ENCODE measurements at regions not wholly inside any gene's neighbourhood (a gene's known extent, or its start where the extent isn't known, plus 50 kb on each side); places are given as distances from the start of the nearest gene placed in this dataset.
A peak's percentile ranks its signal among the peaks of the same experiment; 100 is the strongest.

DNA sequence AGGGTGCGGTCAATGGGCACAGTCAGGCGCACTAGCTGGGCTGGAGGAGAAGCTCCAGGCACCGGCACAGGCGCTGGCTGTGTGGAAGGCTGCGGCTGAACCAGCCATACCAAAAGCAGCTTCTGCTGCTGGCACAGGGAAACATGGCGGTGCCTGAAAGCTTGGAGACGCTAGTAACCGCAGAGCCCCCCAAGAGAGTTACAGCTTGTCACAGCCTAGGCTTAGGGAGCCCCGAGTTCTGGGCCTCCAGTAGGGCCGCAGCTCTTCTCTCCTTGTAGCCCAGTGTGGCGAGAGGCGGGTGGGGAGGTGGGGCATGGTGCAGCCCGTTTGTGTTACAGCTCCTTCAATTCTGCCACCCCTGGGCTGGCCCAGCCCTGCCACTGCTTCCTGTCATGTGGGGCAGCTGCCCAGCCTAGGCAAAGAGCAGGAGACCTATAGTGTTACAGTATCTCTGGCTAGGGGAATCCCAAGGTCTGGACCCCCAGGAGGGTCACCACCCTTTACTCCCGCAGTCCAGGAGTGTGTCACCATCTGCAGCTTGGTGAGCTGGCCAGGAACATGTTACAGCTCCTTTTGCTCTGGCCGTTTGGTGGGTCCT, 58.6 kb upstream of the MANEA start:
- no peaks in the 10 kb centered on the region for H3K4me1 Mint-ChIP-seq
- Histone ChIP-seq H4K20me1 (ENCODE audit: insufficient read depth, low read length) (no peaks in the 10 kb centered on the region), H3K27ac (ENCODE audit: low read depth in 1 of 2, low read length in 2 of 2) (no peak overlapping the region), H3K4me1 (ENCODE audit: control insufficient read depth in 1 of 2, insufficient read depth in 2 of 2, low read length in 2 of 2) (no peaks in the 10 kb centered on the region), H3K4me3 (replicated peaks in 1 of 3; ENCODE audit: low read depth in 2 of 3, low read length in 3 of 3) (no peak overlapping the region), H3K4me2 (replicated peaks; ENCODE audit: extremely low read depth, low read length, poor library complexity, severe bottlenecking) (no peak overlapping the region), H3K9ac (ENCODE audit: insufficient read depth, low read length, poor library complexity, severe bottlenecking) (no peak overlapping the region), H3K36me3 (replicated peaks in 1 of 2; ENCODE audit: control insufficient read depth in 1 of 2, insufficient read depth in 2 of 2, low read length in 2 of 2) (no peaks in the 10 kb centered on the region), H3K9me3 (replicated peaks in 1 of 2; ENCODE audit: control insufficient read depth in 1 of 2, insufficient read depth in 1 of 2, low read length in 2 of 2) (peaks cover 4 to 15% of the 10 kb centered on the region in 2 donors), H2AFZ (ENCODE audit: insufficient read depth, low read depth, low read length, poor library complexity, severe bottlenecking) (no peak overlapping the region), H3K79me2 (ENCODE audit: insufficient read depth, low read length) (no peaks in the 10 kb centered on the region), H3K27me3 (ENCODE audit: control insufficient read depth in 2 of 2, insufficient read depth in 2 of 2, low read length in 2 of 2) (no peaks in the 10 kb centered on the region)
- intact Hi-C loops (cut with micrococcal nuclease): no loop called here
- H3K27me3 Mint-ChIP-seq (ENCODE audit: low read depth in 3 of 3): no peaks in the 10 kb centered on the region
- TF ChIP-seq, protein P1, sequence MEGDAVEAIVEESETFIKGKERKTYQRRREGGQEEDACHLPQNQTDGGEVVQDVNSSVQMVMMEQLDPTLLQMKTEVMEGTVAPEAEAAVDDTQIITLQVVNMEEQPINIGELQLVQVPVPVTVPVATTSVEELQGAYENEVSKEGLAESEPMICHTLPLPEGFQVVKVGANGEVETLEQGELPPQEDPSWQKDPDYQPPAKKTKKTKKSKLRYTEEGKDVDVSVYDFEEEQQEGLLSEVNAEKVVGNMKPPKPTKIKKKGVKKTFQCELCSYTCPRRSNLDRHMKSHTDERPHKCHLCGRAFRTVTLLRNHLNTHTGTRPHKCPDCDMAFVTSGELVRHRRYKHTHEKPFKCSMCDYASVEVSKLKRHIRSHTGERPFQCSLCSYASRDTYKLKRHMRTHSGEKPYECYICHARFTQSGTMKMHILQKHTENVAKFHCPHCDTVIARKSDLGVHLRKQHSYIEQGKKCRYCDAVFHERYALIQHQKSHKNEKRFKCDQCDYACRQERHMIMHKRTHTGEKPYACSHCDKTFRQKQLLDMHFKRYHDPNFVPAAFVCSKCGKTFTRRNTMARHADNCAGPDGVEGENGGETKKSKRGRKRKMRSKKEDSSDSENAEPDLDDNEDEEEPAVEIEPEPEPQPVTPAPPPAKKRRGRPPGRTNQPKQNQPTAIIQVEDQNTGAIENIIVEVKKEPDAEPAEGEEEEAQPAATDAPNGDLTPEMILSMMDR (IDR thresholded peaks at IDR 0.05): no peak
- 94% methylated on average over 14 of the region's 15 CpGs for WGBS (ENCODE audit: insufficient coverage)
- peak overlapping the region in 1 of 7 donors; percentile 23 for H3K27ac Mint-ChIP-seq
- no peak for DNase-seq
- H3K36me3 Mint-ChIP-seq: no peaks in the 10 kb centered on the region
- H3K9me3 Mint-ChIP-seq: peaks cover 0 to 14% (median 4%) of the 10 kb centered on the region in 7 donors
- H3K4me3 Mint-ChIP-seq: no peak overlapping the region

DNA sequence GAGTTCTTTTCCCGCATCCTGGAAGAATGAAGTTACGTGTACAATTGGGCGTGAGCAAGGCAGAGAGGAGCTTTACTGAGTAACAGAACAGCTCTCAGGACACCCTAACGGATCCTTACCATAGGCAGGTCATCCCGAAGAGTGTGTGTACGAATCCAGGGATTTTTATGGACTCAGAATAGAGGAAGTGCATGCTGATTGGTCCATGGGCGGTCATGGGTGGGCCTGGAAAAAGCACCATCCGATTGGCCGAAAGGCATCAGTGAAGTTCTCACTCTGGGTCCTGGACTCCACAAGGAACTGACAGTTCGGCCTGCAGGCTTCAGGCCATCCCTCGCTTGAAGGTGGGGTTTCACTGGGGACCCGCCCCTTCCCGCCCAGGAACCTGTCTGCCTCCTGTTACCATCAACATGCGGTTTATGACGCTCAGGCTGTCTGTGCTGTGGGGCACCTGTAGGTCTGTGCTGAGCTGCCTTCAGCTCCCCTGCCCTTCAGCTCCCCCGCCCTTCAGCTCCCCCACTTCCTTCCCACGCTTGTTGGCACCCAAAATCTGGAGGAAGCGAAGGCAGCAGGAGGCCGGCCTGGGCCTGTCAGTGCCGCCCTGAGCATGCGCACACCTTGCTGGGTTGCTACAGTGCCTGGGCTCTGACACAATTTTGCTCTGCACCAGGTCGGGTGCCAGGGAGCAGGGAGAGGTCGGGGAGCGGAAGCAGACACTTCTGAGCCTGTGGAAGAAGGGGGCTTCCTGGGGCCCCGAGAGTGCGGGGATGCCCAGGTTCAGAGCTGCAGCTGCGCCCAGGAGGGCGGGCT, 57.9 kb upstream of the MANEA start:
- Histone ChIP-seq H3K4me2 (replicated peaks; ENCODE audit: extremely low read depth, low read length, poor library complexity, severe bottlenecking) (no peak overlapping the region), H3K4me3 (replicated peaks in 1 of 3; ENCODE audit: low read depth in 2 of 3, low read length in 3 of 3) (no peak overlapping the region), H3K36me3 (replicated peaks in 1 of 2; ENCODE audit: control insufficient read depth in 1 of 2, insufficient read depth in 2 of 2, low read length in 2 of 2) (no peaks in the 10 kb centered on the region), H3K79me2 (ENCODE audit: insufficient read depth, low read length) (no peaks in the 10 kb centered on the region), H4K20me1 (ENCODE audit: insufficient read depth, low read length) (no peaks in the 10 kb centered on the region), H2AFZ (ENCODE audit: insufficient read depth, low read depth, low read length, poor library complexity, severe bottlenecking) (no peak overlapping the region), H3K27me3 (ENCODE audit: control insufficient read depth in 2 of 2, insufficient read depth in 2 of 2, low read length in 2 of 2) (no peaks in the 10 kb centered on the region), H3K9me3 (replicated peaks in 1 of 2; ENCODE audit: control insufficient read depth in 1 of 2, insufficient read depth in 1 of 2, low read length in 2 of 2) (peaks cover 4 to 15% of the 10 kb centered on the region in 2 donors), H3K4me1 (ENCODE audit: control insufficient read depth in 1 of 2, insufficient read depth in 2 of 2, low read length in 2 of 2) (no peaks in the 10 kb centered on the region), H3K9ac (ENCODE audit: insufficient read depth, low read length, poor library complexity, severe bottlenecking) (no peak overlapping the region), H3K27ac (ENCODE audit: low read depth in 1 of 2, low read length in 2 of 2) (no peak overlapping the region)
- Mint-ChIP-seq H3K9me3 (peaks cover 0 to 11% (median 4%) of the 10 kb centered on the region in 7 donors), H3K27me3 (ENCODE audit: low read depth in 3 of 3) (no peaks in the 10 kb centered on the region), H3K27ac (peak overlapping the region in 1 of 7 donors; percentile 23), H3K4me3 (no peak overlapping the region), H3K4me1 (no peaks in the 10 kb centered on the region), H3K36me3 (no peaks in the 10 kb centered on the region)
- intact Hi-C loops (cut with micrococcal nuclease): no loop called here
- no peak for DNase-seq
- TF ChIP-seq, protein P1 (IDR thresholded peaks at IDR 0.05): no peak
- WGBS (ENCODE audit: insufficient coverage): 94% methylated on average over 26 of the region's 28 CpGs

All from CD14-positive monocyte (primary cell).